ENCODE measurements at regions not wholly inside any gene's neighbourhood (a gene's known extent, or its start where the extent isn't known, plus 50 kb on each side); places are given as distances from the start of the nearest gene placed in this dataset.

DNA sequence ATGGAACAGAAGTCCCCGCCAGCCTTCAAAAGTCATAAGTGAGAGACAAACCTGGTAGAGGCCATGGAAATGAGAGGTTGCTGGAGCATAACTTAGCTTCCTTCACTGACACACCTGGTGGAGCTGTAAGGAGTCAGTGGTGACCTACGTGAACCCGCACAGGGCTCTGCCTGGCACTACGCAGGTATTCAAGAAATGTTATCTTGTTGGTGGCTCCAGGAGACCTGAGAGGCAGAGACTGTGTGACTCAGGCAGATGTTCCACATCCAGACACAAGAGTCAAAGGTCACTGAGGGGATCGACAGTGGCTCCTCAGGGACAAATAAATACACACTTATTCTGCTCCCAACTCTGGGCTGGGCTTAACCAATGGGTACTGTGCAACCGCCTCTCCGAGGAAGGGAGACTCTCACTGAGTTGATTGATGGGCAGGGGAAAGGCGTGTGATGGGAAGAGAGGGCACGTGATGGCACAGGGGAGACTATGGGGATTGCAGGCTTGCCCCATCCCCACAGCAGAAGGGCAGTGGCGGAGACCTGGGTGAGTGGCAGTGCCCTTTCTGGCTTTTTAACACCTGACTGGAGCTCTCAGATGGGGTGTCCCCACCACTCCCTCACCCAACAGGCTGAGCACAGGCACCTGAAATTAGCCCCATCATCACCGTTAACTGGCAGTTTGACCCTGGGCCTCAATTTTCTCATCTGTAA lies 111.7 kb upstream of the SMAD3 start:
- Histone ChIP-seq H3K36me3 (ENCODE audit: control insufficient read depth, insufficient read depth, low read length) (no peaks in the 10 kb centered on the region), H3K9me3 (ENCODE audit: control insufficient read depth, insufficient read depth, low read length) (no peaks in the 10 kb centered on the region), H3K27me3 (ENCODE audit: control insufficient read depth, insufficient read depth, low read length) (no peaks in the 10 kb centered on the region), H3K4me3 (ENCODE audit: low read depth, low read length) (no peak overlapping the region), H3K9ac (ENCODE audit: low read depth, low read length) (no peak overlapping the region), H3K4me1 (ENCODE audit: control insufficient read depth, insufficient read depth, low read length) (no peaks in the 10 kb centered on the region)

DNA sequence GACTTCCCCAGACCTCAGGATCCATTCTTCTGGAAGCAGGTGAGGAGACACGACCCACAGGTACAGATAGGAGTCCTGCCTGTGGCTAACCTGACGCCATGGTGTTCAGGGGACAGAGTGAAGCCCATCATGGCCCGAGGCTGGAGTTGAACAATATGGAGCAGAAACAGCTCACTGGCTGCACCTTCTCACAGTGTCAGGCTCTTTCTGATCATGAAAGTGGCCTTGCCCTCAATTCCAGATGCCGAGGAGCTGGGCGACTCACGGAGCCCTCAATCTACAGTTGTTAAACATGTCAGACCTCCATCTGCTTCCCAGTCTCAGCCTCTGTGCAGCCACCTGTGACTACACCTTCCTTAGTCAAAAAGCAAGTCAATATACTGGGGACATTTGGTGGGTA lies 110.8 kb upstream of the SMAD3 start:
- no peaks in the 10 kb centered on the region for H3K9me3 ChIP-seq (ENCODE audit: control insufficient read depth, insufficient read depth, low read length)
- H3K27me3 ChIP-seq (ENCODE audit: control insufficient read depth, insufficient read depth, low read length), result no peaks in the 10 kb centered on the region
- H3K4me3 ChIP-seq (ENCODE audit: low read depth, low read length), result no peak overlapping the region
- no peaks in the 10 kb centered on the region for H3K4me1 ChIP-seq (ENCODE audit: control insufficient read depth, insufficient read depth, low read length)
- H3K9ac ChIP-seq (ENCODE audit: low read depth, low read length), result no peak overlapping the region
- H3K36me3 ChIP-seq (ENCODE audit: control insufficient read depth, insufficient read depth, low read length), result no peaks in the 10 kb centered on the region

DNA sequence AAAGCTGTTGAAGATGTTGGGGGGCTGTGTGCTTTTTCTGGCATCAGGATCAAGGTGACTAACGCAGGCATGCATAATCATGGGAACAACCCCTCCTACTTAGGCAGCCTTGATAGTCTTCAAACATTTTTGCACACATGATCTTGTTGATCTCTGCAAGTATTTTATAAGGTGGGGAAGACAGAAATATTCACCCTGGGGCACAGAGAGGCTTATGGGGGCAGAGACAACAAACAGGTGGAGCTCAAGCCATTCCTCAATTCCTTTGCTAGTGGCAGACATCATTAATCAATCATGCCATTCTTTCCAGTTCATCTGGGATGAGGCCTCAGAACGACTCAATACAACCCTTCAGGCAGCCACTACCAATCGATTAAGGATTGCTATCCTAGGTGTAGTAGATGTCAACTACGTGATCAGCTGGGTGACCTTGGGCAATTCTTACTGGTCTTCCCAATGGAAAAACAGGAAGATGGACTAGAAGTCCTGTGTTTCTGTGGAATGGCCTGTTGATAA lies 110.3 kb upstream of the SMAD3 start:
- Histone ChIP-seq H3K4me3 (ENCODE audit: low read depth, low read length) (no peak overlapping the region), H3K27me3 (ENCODE audit: control insufficient read depth, insufficient read depth, low read length) (no peaks in the 10 kb centered on the region), H3K9ac (ENCODE audit: low read depth, low read length) (no peak overlapping the region), H3K4me1 (ENCODE audit: control insufficient read depth, insufficient read depth, low read length) (no peaks in the 10 kb centered on the region), H3K9me3 (ENCODE audit: control insufficient read depth, insufficient read depth, low read length) (no peaks in the 10 kb centered on the region), H3K36me3 (ENCODE audit: control insufficient read depth, insufficient read depth, low read length) (no peaks in the 10 kb centered on the region)

DNA sequence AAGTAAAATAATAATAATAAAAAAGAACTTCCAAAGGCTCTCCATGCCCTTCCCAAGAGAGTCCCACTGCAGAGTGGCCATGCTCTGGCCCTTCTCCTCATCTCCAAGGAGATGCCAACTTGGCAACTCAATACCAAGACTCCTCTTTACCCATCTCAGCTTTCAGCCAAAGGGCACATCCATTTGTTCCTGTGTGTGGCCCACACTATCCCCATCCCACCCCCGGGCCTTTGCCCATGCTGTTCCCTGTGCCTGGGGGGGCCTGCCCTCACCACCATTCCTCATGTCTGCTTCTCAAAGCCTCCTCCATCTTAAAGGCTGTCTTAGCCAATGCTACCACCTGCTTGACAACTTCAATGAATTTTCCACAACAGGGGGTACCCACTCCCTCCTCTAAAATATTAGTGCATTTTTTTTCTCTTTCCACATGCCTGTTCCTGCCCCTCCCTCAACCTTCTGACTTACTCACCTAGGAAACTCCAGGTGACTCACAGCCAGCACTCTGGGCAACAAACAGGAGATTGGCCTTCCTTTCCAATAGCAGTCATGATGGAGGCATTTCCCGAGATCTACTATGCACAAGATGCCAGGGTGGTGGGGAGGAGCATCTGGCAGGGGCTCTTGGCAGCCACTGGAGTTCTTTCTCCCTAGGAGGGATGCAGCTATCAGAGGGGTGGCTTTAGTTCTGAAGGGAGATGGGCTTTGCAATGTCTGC lies 109.4 kb upstream of the SMAD3 start:
- H3K27me3 ChIP-seq (ENCODE audit: control insufficient read depth, insufficient read depth, low read length), result no peaks in the 10 kb centered on the region
- H3K4me3 ChIP-seq (ENCODE audit: low read depth, low read length), result no peak overlapping the region
- H3K9me3 ChIP-seq (ENCODE audit: control insufficient read depth, insufficient read depth, low read length), result no peaks in the 10 kb centered on the region
- no peak overlapping the region for H3K9ac ChIP-seq (ENCODE audit: low read depth, low read length)
- no peaks in the 10 kb centered on the region for H3K4me1 ChIP-seq (ENCODE audit: control insufficient read depth, insufficient read depth, low read length)
- no peaks in the 10 kb centered on the region for H3K36me3 ChIP-seq (ENCODE audit: control insufficient read depth, insufficient read depth, low read length)

DNA sequence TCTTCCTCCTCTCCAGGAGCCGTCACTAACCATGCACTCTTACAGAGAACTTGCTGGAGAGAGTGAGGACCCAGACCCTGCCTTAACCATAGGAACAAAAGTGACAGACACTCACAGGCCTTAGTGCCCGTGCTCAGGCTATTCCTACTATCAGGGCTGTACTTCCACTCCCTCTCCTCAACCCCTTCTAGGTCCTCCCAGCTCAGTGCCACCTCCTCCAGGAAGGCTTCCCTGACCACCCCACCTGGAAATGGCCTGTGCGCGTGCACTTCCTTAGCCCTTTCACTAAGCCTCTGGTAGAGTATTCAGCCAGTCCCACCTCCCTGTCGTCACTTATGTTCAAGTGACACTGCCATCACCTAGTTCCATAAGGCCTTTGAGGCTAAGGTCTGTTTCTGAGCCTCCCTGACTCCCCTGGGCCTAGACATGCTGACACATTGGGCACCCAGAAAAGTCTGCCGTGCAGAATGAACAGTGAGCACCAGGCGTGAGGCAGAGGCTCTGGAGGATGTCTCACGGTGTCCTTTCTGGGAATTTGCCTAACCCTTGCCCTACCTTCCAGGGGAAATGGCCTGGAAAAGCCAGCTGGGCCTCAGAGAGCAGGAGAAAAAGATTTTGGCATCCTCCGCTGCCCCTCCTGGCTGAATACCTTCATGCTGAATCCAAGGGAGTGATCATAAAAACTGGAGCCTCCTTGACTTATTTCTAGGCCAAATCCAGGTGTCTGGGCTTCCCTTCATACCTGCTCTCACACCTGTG lies 108.6 kb upstream of the SMAD3 start:
- Histone ChIP-seq H3K4me3 (ENCODE audit: low read depth, low read length) (no peak overlapping the region), H3K9ac (ENCODE audit: low read depth, low read length) (no peak overlapping the region), H3K9me3 (ENCODE audit: control insufficient read depth, insufficient read depth, low read length) (no peaks in the 10 kb centered on the region), H3K27me3 (ENCODE audit: control insufficient read depth, insufficient read depth, low read length) (no peaks in the 10 kb centered on the region), H3K36me3 (ENCODE audit: control insufficient read depth, insufficient read depth, low read length) (no peaks in the 10 kb centered on the region), H3K4me1 (ENCODE audit: control insufficient read depth, insufficient read depth, low read length) (no peaks in the 10 kb centered on the region)

DNA sequence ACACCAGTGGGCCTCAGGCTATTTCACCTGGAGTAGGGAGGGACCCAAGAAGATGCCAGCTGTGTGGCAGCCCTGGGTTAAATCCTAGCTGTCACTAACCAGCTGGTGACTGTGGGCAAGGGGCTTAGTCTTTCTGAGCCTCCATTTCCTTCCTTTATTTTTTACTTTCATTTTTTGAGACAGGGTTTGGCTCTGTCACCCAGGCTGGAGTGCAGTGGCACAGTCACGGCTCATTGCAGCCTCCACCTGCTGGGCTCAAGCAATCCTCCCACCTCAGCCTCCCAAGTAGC lies 108.0 kb upstream of the SMAD3 start:
- H3K9ac ChIP-seq (ENCODE audit: low read depth, low read length), result no peak overlapping the region
- no peaks in the 10 kb centered on the region for H3K4me1 ChIP-seq (ENCODE audit: control insufficient read depth, insufficient read depth, low read length)
- no peak overlapping the region for H3K4me3 ChIP-seq (ENCODE audit: low read depth, low read length)
- no peaks in the 10 kb centered on the region for H3K36me3 ChIP-seq (ENCODE audit: control insufficient read depth, insufficient read depth, low read length)
- H3K27me3 ChIP-seq (ENCODE audit: control insufficient read depth, insufficient read depth, low read length), result no peaks in the 10 kb centered on the region
- H3K9me3 ChIP-seq (ENCODE audit: control insufficient read depth, insufficient read depth, low read length), result no peaks in the 10 kb centered on the region

DNA sequence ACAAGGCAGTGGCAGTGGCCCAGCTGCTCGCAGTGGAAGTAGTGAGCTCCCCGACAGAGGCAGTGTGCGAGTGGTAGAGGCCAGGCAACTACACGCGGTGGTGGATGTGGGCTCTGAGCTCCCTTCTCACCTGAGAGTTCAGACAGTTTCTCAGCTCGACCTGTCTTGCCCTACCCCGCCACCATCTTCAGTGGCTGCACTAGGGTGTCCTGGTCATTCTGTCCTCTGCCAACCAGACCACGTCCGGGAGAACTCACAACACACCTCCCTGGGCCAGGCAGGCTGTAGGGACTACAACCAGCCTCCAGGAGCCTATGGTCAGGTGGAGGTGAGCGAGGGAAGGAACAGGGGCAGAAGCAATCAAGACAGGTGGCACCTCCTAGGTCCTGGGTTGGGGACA lies 106.3 kb upstream of the SMAD3 start:
- H3K27me3 ChIP-seq (ENCODE audit: control insufficient read depth, insufficient read depth, low read length), result no peaks in the 10 kb centered on the region
- no peak overlapping the region for H3K4me3 ChIP-seq (ENCODE audit: low read depth, low read length)
- H3K4me1 ChIP-seq (ENCODE audit: control insufficient read depth, insufficient read depth, low read length), result no peaks in the 10 kb centered on the region
- no peak overlapping the region for H3K9ac ChIP-seq (ENCODE audit: low read depth, low read length)
- no peaks in the 10 kb centered on the region for H3K36me3 ChIP-seq (ENCODE audit: control insufficient read depth, insufficient read depth, low read length)
- H3K9me3 ChIP-seq (ENCODE audit: control insufficient read depth, insufficient read depth, low read length), result no peaks in the 10 kb centered on the region

DNA sequence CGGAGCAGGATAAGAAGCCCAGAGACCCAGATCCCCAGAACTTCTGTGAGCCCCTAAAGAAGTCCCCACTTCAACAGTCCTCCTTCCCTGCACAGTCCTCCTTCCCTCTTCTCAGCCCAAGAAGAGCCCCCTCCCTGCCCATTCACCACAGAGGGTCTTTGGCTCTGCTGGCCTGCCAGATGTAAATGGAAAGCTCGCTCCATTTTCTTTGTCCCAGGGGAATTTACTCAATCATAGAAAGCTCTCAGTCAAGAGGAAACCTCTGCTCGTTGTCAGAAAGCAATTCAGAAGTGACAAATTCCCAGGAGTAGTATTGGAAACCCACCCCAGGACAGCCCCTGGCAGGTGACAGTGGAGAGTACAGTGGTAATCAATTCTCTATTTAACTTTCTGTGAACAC lies 105.5 kb upstream of the SMAD3 start:
- H3K27me3 ChIP-seq (ENCODE audit: control insufficient read depth, insufficient read depth, low read length), result no peaks in the 10 kb centered on the region
- no peak overlapping the region for H3K4me3 ChIP-seq (ENCODE audit: low read depth, low read length)
- no peaks in the 10 kb centered on the region for H3K9me3 ChIP-seq (ENCODE audit: control insufficient read depth, insufficient read depth, low read length)
- H3K36me3 ChIP-seq (ENCODE audit: control insufficient read depth, insufficient read depth, low read length), result no peaks in the 10 kb centered on the region
- H3K9ac ChIP-seq (ENCODE audit: low read depth, low read length), result no peak overlapping the region
- no peaks in the 10 kb centered on the region for H3K4me1 ChIP-seq (ENCODE audit: control insufficient read depth, insufficient read depth, low read length)

DNA sequence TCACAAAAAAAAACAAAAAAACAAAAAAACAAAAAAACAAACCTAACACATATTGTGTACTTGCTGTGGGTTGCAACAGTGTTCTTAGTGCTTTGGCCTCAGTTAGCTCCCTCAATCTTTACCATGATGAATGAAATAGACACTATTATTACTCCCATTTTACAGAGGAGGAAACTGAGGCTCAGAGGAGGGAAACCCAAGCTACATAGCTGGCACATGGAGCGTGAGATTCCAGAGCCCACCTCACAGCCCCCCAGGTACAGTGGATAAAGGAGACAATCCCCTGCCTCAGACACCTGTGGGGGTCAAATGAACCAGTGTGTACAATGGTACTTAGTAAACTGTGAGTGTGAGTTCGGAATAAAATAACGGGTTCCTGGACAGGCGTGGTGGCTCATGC lies 104.9 kb upstream of the SMAD3 start:
- Histone ChIP-seq H3K27me3 (ENCODE audit: control insufficient read depth, insufficient read depth, low read length) (no peaks in the 10 kb centered on the region), H3K4me1 (ENCODE audit: control insufficient read depth, insufficient read depth, low read length) (no peaks in the 10 kb centered on the region), H3K4me3 (ENCODE audit: low read depth, low read length) (no peak overlapping the region)

DNA sequence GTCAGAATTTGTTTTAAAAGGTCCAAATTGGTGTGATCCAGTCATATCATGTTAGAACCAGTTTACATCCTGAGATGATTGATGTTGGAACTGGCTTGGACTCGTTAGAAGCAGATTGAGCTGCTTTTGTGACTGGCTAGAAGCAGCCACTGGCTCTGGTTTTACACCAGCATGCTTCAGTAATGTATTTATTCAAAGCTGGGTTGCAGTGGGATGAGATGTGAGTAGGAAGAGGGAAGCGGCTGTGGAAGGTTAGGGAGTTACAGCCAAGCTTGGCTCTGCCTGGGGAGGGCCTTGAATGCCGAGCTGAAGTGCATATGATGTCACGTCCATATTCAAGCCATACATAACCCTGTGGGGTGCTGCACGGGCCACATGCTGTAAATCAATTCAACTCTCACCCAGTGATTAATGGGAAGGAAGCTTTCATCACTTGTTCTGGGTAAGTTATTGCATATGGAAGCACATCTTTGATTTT lies 104.0 kb upstream of the SMAD3 start:
- H3K36me3 ChIP-seq (ENCODE audit: control insufficient read depth, insufficient read depth, low read length), result no peaks in the 10 kb centered on the region
- H3K27me3 ChIP-seq (ENCODE audit: control insufficient read depth, insufficient read depth, low read length), result no peaks in the 10 kb centered on the region
- no peaks in the 10 kb centered on the region for H3K9me3 ChIP-seq (ENCODE audit: control insufficient read depth, insufficient read depth, low read length)
- H3K4me1 ChIP-seq (ENCODE audit: control insufficient read depth, insufficient read depth, low read length), result no peaks in the 10 kb centered on the region
- no peak overlapping the region for H3K4me3 ChIP-seq (ENCODE audit: low read depth, low read length)
- no peak overlapping the region for H3K9ac ChIP-seq (ENCODE audit: low read depth, low read length)

More for the DNA sequence above, 104.9 kb upstream of the SMAD3 start:
- no peak overlapping the region for H3K9ac ChIP-seq (ENCODE audit: low read depth, low read length)
- no peaks in the 10 kb centered on the region for H3K9me3 ChIP-seq (ENCODE audit: control insufficient read depth, insufficient read depth, low read length)
- H3K36me3 ChIP-seq (ENCODE audit: control insufficient read depth, insufficient read depth, low read length), result no peaks in the 10 kb centered on the region

DNA sequence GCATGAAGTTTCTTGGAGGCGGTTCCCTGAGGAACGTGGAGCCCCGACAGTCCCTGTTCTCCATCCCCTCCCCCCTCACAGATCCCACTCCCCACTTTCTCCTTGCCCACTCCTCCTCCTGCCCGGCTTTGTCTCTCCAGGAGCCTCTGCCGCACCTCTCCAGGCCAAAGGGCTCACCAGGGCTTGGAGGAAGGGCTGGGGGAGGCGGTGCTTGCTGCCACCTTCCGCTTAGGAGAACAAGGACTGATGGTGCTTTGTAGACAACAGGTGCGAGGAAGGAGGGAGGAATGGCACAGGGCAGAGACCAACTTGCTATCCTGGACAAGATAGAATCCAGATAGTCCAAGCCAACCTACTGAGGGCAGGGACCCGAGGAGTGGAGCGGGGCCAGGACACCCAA lies 103.5 kb upstream of the SMAD3 start:
- no peaks in the 10 kb centered on the region for H3K36me3 ChIP-seq (ENCODE audit: control insufficient read depth, insufficient read depth, low read length)
- H3K9ac ChIP-seq (ENCODE audit: low read depth, low read length), result no peak overlapping the region
- H3K4me3 ChIP-seq (ENCODE audit: low read depth, low read length), result no peak overlapping the region
- H3K27me3 ChIP-seq (ENCODE audit: control insufficient read depth, insufficient read depth, low read length), result no peaks in the 10 kb centered on the region
- H3K9me3 ChIP-seq (ENCODE audit: control insufficient read depth, insufficient read depth, low read length), result no peaks in the 10 kb centered on the region
- no peaks in the 10 kb centered on the region for H3K4me1 ChIP-seq (ENCODE audit: control insufficient read depth, insufficient read depth, low read length)

DNA sequence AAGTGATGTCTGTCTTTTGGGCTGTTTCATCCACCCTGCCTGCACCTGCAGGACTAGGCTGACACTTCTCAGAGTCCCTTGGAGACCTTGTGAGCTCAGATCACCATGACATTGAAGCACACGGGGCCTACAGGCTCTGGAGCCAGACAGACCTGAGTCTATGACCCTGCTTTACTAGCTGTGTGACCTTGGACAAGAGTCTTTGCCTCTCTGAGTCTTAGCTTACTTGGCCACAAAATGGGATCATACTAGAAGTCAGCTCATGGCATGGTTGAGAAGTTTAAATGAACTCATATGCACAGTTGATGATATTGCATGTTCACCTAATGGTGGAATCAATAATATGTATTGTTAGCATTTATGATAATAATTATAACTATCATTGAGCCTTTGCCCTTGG lies 102.9 kb upstream of the SMAD3 start:
- H3K4me3 ChIP-seq (ENCODE audit: low read depth, low read length), result no peak overlapping the region
- H3K9ac ChIP-seq (ENCODE audit: low read depth, low read length), result no peak overlapping the region
- H3K36me3 ChIP-seq (ENCODE audit: control insufficient read depth, insufficient read depth, low read length), result no peaks in the 10 kb centered on the region
- H3K9me3 ChIP-seq (ENCODE audit: control insufficient read depth, insufficient read depth, low read length), result no peaks in the 10 kb centered on the region
- H3K4me1 ChIP-seq (ENCODE audit: control insufficient read depth, insufficient read depth, low read length), result no peaks in the 10 kb centered on the region
- no peaks in the 10 kb centered on the region for H3K27me3 ChIP-seq (ENCODE audit: control insufficient read depth, insufficient read depth, low read length)

Measured in iPS-15b (cell line).